HG02610 (cell line): ENCODE measurements at regions not wholly inside any gene's neighbourhood (a gene's known extent, or its start where the extent isn't known, plus 50 kb on each side); places are given as distances from the start of the nearest gene placed in this dataset.

ENCODE experiments used
- ATAC-seq: cut with Tn5 transposase; IDR thresholded peaks from one replicate; pipeline ENCODE4 v1.9.1; 2021; ENCODE audit warnings: mild to moderate bottlenecking, moderate library complexity; ENCODE audit not compliant: unreplicated experiment

DNA sequence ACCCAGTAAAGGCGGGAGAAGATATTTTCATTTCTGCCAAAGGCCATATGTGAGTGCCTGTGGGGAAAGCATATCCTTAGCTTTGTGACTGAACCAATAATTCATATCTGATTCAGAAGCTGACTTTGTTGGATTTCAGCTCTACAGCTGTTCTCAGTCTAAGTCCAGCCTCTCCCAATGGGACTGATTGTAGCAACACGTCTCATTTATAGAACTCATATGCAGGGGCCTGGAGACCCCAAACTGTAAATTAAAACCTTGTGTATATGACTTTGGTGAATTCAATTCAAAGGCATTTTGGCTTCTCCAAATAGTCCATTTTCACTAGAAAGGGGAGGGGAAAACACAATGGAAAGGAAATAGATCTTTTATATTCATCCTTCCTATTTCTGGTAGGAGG lies 250.4 kb upstream of the SORL1-AS1 start:
- ATAC-seq: no peak

DNA sequence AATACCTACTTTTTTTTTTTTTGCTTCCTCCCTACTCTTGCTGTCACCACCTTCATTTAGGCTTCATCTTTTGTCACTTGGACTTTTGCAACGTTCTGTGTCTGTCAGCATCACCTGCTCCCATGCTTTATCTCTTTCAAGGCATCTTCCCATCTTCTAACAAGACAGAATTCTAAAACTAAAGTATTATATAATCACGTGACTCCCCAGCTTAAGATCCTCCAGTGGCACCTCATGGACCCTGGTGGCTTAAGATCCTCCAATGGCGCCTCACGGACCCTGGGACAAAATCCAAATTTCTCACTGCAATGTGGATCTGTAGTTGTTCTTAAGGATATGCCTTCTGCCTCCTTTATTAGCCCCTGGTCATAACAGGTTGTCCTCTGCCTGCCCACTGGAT lies 248.2 kb upstream of the SORL1-AS1 start:
- ATAC-seq: no peak

DNA sequence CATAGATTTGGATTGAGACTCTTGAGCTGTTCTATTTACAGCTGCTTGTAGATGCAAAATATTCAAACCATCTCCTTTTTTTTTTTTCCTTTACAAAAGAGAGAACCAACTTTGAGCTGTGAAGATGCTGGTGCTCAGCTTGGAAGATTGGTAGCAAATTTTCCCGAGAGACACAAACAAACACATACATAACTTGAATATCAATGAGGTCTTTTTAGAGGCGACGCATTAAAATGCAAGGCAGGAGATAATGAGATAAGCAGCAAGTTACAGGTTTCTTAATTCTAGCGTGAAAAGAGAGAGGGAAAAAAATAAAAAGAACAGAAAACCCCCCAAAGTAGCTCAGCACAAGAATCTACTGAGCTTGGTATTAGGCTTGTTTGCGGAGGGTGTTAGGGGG lies 247.0 kb upstream of the SORL1-AS1 start:
- no peak for ATAC-seq

DNA sequence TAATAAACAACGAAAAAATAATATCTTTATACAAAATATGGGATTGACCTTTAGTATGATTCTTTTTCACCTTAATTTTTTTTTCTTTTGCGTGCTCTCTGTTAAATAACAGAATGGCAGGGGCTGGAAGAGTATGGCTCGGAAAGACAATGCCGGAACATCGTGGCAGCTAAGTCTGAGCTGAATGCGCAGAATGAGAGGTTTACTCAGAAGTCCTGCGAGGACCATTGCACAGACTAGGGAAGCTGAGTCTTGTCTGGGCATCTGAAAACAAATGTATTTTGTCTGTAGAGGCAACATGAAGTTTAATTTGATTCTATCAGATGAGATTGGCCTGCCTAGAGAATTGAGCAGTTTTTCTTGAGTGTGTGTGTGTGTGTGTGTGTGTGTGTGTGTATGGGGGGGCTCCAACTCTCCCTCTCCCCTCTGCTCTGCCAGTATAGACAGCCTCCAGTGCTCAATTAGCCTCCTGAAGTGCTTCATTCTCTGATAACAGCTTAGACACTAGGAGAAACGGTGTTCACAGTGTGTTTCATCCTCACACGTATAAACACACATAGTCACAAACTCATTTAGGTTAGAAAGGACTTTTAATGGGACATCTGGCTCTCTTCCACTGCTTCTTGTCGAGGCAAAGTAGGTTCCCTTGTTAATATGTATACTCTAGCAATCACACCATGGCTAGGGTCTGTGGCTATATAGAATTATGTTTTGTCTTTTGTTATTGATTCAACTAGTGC lies 244.3 kb upstream of the SORL1-AS1 start:
- no peak for ATAC-seq

DNA sequence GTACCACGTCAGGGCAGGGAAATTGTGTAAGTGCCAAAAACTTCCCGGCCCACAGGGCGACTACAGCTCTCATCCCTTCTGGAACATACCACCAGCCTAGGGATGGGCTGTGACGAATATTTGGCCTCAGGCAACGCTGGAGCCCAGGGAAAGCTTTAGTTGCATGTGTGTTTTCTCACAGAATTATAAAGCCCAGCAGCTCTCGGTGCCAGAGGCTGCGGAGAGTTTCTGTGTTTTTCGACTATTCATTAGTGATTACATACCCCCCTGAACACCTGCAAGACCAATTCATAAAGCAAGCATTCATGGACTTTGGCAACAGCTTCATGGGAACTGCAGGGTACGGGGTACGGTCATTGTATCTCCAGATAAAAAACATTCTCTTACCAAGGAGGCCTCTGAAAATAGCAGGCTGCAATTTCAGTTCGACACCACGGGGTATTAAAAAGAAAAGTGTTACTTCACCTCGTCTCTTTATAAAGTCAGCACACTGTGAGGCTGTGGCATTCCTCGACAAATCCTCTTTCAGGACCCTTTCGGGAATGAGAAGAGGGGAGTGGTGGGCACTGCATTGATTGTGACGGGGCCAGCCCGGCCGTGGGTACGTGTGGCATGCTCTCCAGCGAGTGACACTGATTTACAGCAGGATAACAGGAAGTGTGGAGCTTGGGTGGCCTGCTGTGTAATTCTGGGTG lies 243.6 kb upstream of the SORL1-AS1 start:
- no peak for ATAC-seq

DNA sequence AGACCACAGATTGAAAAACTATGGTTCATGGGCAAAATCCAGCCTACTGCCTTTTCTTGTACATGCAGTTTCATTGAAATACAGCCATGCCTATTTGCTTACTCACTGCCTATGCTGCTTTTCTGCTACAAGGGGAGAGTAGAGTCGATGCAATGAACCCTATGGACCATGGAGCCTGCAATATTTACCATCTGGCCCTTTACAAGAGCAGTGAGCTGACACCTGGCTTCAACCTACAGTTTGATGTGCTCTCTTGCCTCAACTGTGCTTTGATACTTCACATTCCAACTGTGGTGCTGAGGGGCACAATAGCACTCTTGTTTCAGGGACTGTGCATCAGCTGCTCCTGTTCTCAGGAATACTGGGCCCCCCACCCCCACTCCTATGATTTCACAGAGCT lies 239.5 kb upstream of the SORL1-AS1 start:
- no peak for ATAC-seq

DNA sequence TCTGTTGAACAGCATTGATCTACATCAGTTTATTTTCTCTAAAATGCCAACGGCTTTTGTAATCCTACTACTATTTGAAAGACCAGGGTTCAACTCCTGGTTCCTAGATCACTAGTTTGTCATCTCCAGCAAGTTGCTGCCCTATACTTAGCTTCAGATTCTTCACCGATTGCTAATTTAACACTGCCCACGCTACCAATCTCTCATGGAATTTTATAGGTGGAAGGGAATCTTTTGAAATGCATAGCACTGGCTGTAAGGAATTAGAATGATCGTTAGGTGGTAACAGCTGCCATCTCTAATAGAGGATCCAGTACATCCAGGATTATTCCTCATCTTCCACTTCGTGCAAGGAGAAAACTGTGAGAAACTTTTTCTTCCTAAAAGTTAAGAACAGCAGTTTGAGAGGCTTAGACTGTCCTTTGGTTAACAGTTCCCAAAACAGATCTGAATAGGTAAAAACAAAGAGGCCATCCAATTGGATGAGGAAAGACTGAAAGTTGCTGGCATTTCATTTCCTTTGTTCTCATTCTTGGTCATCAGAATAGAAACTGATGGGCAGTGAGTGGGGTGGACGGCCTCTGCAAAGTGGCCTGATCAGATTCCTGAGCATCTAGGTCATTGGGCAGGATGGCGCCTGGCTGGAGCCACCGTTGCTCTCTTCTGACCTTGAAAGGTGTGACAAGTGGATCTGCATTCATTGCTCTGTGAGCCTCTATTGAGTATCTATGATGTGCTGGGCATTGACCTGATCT lies 236.3 kb upstream of the SORL1-AS1 start:
- no peak for ATAC-seq

DNA sequence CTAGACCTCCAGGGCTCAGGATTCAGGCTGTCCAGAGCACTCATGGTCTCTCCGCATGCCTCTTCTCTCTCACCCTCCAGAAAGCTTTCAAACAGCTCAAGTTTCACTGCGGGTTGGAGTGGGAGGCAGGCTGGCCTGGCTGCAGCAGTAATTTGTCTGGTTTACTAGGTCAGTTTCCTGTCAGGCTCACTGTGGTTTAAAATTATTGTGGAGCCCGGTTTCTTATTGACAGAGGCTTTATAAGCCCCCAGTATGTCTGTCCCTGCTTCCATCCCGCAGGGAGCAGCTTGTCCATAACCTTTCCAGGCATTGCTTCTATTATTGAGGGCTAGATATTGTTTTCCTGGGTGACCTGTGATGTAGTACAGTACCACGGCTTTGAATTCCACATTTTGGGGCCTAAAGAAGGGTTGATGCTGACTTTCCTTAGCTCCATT lies 235.3 kb upstream of the SORL1-AS1 start:
- no peak for ATAC-seq

DNA sequence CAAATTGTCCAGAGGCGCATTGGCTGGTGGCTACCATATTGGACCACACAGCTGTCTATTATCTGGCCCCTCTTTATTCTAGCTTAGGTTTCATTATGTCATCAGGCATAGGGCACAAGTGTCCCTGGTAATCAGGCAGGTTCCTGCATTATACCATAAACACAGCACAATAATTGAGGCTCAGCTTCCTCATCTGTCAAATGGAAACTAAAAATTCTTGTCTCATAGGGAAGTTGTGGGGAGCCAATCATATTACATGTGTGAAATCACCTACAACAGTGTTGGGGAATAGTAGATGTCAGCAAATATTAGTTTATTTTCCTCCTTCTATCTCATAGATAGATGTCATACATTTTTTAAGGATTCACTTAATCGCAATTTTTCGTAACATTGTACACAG lies 231.0 kb upstream of the SORL1-AS1 start:
- ATAC-seq: no peak
